ENCODE measurements at regions not wholly inside any gene's neighbourhood (a gene's known extent, or its start where the extent isn't known, plus 50 kb on each side); places are given as distances from the start of the nearest gene placed in this dataset.

DNA sequence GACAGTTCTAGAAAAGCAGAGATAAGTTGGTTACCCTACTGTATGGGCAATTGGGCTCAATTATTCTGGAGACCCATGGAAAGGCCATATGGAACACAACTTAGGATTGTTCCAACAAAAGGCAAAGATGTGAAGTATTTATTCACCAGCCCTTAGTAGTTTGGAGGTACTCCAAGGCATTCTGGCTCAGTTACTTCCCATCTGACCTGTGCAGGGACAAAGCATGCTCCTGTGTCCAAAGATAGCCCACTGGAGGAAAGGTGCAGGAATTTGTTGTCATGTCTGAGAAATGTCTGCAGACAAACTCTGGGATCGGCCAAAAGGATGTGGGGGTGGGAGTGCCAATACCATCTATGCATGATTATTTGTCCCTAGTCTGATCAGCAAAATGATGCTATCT lies 279.5 kb upstream of the PTGER4 start:
- no peak for DNase-seq (ENCODE audit: low read depth)
- no peak overlapping the region for H3K4me3 ChIP-seq (ENCODE audit: low read depth, low read length)
- TF ChIP-seq, protein P1, sequence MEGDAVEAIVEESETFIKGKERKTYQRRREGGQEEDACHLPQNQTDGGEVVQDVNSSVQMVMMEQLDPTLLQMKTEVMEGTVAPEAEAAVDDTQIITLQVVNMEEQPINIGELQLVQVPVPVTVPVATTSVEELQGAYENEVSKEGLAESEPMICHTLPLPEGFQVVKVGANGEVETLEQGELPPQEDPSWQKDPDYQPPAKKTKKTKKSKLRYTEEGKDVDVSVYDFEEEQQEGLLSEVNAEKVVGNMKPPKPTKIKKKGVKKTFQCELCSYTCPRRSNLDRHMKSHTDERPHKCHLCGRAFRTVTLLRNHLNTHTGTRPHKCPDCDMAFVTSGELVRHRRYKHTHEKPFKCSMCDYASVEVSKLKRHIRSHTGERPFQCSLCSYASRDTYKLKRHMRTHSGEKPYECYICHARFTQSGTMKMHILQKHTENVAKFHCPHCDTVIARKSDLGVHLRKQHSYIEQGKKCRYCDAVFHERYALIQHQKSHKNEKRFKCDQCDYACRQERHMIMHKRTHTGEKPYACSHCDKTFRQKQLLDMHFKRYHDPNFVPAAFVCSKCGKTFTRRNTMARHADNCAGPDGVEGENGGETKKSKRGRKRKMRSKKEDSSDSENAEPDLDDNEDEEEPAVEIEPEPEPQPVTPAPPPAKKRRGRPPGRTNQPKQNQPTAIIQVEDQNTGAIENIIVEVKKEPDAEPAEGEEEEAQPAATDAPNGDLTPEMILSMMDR (IDR thresholded peaks at IDR 0.05; ENCODE audit: control insufficient read depth, extremely low read depth, insufficient read depth), result no peak

DNA sequence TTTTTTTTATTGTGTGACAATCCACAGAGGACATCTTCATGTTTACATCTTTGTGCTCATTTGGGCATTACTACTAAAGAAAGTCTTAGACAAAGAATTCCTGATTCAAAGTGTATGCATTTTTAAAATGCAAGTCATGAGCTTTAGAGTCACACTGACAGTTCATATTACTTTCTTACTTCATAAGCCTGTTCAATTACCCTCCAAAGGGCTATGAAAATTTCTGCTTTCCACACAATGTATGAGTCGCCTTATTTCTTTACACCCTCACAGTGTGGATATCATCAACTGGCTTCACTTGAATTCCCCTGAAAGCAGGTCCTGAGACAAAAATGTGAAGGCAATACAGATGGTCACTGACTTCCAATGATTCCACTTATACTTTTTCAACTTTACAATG lies 280.4 kb upstream of the PTGER4 start:
- no peak overlapping the region for H3K4me3 ChIP-seq (ENCODE audit: low read depth, low read length)
- TF ChIP-seq, protein P1 (IDR thresholded peaks at IDR 0.05; ENCODE audit: control insufficient read depth, extremely low read depth, insufficient read depth), result no peak
- DNase-seq (ENCODE audit: low read depth), result no peak

DNA sequence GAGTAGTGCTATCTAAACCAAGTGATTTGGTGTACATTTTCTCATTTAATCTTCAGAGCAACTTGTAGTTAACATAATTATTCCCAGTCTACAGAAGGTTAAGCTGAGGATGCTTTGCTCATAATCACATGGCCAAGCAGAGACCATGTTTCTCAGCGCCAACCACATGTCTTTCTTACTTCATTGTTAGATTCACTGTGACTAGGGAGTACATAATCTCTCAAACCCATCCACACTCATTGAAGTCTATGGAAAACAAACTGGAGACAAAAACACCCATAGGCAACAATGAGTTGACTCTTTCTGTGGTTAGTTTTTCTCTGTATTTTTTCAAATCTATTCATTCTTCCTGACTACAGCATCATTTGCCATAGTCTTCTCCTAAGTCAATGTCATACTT lies 281.7 kb upstream of the PTGER4 start:
- no peak for DNase-seq (ENCODE audit: low read depth)
- TF ChIP-seq, protein P1 (IDR thresholded peaks at IDR 0.05; ENCODE audit: control insufficient read depth, extremely low read depth, insufficient read depth), result no peak
- no peak overlapping the region for H3K4me3 ChIP-seq (ENCODE audit: low read depth, low read length)

DNA sequence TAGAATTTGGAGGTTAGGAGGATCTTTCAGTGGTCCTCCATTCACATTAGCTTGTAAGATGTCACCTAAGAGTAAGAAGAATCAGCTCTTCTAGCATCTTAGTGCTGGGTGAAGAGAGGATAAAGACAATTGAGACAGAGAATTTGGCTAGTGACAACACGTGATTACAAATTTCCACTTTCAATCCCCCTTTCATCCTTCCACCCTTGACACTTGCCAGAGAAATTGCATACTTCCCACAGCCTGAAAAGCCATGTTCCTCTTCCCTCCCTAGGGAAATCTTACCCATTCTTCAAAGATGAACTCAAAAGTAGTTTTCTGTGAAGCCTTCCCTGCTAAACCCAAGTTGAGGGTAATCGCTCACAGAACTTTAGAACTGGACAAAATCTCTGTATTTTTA lies 282.6 kb upstream of the PTGER4 start:
- TF ChIP-seq, protein P1 (IDR thresholded peaks at IDR 0.05; ENCODE audit: control insufficient read depth, extremely low read depth, insufficient read depth), result no peak
- DNase-seq (ENCODE audit: low read depth), result no peak
- H3K4me3 ChIP-seq (ENCODE audit: low read depth, low read length), result no peak overlapping the region

DNA sequence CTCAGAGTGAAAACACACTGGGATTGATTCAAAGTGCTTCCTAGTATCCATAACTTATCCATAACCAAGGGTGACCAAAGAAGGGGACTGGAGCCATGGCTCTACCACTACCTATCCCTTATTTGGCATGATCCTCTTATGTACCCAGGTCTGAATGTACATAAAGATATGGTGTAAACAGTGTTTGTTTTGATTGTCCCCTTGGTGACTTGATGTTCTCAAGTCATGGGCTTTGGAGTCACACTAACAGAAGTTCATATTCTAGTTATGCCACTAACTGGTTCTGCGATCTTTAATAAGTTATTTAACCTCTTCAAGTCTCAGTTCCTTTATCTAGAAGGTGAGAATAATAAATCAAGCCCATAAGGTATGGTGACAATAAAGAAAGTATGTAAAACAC lies 283.4 kb upstream of the PTGER4 start:
- DNase-seq (ENCODE audit: low read depth), result peak; percentile 57
- H3K4me3 ChIP-seq (ENCODE audit: low read depth, low read length), result no peak overlapping the region
- TF ChIP-seq, protein P1 (IDR thresholded peaks at IDR 0.05; ENCODE audit: control insufficient read depth, extremely low read depth, insufficient read depth), result no peak

DNA sequence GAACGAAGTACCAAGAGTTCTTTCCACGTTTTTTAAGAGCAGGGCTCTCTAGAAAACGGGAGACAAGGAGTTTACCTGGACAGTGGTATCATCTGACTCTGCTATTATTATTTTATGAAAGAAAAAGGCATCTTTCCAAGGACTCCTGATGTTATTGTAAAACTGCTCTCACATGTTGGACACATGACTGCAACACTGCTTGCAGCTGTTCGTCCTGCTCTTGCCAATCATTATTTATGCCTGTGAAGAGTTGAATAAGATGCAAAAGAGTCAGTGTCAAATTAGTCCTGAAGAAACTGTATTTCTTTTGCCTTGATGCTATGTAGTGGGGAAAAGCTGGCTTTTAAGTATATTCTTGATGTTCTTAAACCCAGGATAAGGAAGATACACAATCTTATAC lies 284.5 kb upstream of the PTGER4 start:
- TF ChIP-seq, protein P1 (IDR thresholded peaks at IDR 0.05; ENCODE audit: control insufficient read depth, extremely low read depth, insufficient read depth), result no peak
- no peak overlapping the region for H3K4me3 ChIP-seq (ENCODE audit: low read depth, low read length)
- DNase-seq (ENCODE audit: low read depth), result no peak

DNA sequence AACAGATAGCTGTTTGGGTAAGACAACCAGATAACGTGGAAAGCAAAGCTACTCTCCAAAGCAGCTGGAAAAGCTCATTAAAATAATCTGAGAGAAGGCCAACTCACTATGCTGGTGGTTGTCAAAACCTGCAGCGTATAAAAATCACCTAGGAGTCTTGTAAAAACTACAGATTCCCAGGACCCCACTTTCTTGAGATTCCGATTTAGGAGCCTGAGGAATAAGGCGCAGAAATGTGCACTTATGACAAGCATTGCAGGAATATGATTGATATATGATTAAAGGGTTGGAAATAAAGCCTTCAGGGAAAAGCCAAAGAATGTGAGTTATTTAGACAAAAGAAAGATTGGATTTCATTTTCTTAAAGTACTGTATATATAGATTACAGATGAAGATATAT lies 285.0 kb upstream of the PTGER4 start:
- TF ChIP-seq, protein P1 (IDR thresholded peaks at IDR 0.05; ENCODE audit: control insufficient read depth, extremely low read depth, insufficient read depth), result no peak
- DNase-seq (ENCODE audit: low read depth), result no peak

More for the DNA sequence above, 285.0 kb upstream of the PTGER4 start:
- no peak overlapping the region for H3K4me3 ChIP-seq (ENCODE audit: low read depth, low read length)

Measured in LNCaP clone FGC (cell line).